Cerebellar nuclear complex (tissue), 1 donor: ENCODE measurements at regions not wholly inside any gene's neighbourhood (a gene's known extent, or its start where the extent isn't known, plus 50 kb on each side); places are given as distances from the start of the nearest gene placed in this dataset.
"Not testable (repeated sequence)": the region's sequence is repeated elsewhere in the genome, so short reads cannot be mapped to it uniquely, and the experiment has no call there.

Experiments
- DNase-seq, 2 experiments: peaks; one replicate each; lab custom pipeline; 2025; lab: John Stamatoyannopoulos, UW

DNA sequence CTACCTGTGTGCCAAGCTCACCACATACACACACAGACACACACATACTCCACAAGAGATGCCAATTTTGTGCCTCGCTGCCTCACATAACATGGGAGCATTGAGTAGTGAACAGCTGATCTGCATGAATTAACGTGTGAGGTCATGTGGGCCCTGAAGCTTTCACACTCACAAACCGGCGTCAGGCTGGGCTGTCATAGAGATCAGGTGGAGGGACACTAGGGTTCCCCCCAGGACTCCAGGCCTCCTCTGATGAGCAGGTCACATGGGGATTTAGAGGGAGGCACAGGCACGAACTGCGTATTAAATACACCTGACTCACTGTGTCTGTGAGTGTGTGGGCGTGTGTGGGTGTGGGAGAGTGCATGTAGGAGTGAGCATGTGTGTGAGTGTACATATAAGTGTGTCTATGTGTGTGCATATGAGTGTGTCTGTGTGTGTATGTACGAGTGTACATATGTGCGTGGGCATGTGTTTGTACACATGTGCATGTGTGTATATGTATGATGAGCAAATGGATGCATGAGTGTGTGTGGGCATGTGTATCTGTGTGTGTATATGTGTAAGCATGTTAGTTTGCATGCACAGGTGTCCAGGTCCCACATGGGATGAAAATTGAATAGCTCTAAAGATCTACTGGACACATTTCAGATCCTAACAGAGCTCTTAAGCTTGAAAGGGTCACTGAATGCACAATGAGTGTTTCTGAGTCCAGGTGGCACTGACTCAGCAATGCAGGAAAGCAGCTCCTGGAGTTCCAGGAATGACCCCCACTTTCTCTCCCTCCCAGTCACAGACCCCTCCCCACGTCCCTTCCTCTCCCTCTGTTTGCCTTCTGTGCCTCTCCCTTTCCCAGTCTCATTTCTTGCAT lies 336.6 kb downstream of the PREX1 start:
- DNase-seq: no peak

DNA sequence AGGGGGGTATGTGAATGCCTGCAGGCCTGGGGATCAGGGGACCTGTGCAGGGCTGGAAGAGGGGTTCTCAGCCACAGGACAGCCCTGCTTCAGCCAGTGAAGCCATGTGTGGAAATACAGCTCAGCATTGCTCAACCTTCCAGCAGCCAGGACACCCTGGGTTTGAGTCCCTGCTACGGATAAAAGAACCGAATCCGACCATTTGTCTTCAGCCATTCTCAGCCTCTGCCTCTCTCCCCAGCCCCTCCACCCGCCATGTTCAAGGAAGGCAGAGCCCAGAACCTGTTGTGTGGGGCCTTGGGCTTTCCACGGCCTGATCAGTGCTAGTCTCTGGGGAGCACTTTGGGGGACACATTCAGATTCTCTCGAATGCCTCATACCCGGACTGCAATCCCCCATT lies 337.5 kb downstream of the PREX1 start:
- DNase-seq: not testable (repeated sequence)

DNA sequence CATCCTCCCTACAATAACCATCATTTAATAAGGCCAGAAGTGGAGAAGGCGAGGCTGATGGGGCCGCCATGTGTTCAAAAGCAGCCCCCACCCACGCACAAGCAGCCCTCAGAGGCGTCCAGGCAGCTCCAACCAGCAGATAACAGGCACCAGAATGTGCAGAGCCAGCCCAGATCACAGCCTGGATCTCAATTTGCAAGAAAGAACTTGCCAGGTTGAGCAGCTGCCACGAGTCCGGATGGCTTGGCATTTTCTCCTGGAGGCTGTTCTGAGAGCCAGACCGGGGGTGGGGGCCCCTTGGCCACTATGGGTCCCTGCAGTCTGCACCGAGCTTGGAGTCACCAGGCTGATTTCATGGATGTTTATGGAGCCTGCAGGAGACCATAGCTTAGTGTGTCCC lies 338.1 kb downstream of the PREX1 start:
- peak; percentile 88 to 91 for DNase-seq

DNA sequence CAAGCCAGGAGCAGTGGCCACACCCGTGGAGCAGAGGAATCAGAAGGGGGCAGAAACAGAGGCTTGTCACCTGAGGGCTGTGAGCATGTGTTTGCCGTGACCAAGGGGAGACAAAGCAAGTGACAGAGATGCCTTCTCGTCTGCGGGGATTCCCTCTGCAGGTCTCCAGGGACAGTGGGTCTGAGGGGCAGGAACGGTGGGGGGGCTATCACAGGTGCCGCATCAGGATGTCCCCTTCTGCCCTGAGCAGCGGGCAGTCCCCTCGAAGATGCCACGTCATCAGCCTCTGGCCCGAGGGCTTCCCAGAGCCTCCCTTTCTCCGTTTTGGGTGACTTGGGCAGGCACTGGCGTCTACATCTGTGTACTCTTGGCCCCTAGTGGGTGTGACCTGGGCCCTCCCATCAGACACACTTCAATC lies 338.7 kb downstream of the PREX1 start:
- no peak for DNase-seq

DNA sequence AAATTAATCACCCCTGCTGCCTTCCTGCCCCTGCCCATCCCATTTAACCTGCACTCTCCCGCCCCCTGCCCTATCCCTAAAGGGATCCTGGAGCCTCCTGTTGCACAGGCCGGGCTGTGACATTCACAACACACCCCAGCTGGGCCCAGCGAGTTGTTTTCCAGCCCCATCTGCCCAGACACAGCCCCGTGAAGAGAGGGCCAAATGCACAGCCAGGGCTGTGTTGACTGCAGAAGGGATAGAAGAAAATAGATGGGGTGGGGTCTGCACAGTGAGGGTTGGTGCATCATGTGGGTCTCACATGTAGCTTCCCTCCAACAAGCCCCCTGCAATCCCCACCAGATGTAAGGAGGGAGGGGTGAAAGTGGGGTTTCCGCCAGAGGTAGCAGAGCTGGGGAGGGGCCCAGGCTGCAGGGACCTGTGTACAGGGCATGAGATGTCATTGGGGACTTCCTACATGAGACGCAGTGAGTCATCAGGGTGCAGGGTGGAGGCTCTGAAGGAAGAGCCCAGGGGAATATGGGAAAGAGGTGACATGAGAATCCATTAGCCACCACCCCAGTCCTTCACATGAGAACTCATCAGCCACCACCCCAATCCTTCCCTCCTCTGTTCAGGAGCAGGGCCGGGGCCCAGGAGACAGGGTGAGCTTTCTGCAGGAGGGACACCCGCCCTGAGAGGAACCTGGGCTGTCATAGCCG lies 339.3 kb downstream of the PREX1 start:
- not testable (repeated sequence) for DNase-seq

DNA sequence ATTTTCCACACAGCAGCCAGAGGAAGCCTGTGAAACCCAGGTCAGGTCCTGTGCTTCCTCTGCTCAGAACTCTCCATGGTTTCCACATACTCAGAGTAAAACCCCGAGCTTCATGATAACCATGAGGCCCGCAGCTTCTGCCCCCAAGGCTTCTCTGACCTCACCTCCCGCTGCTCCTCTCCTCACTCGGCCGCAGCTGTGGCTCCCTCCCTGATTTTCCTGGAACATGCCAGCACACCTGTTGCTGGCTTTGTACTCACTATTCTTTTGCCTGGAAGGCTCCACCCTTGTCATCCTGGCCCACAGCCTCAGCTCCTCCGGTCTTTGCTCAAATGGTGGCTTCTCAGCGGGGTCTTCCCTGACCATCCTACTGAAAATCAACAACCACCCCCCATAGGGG lies 341.7 kb downstream of the PREX1 start:
- DNase-seq: no peak

DNA sequence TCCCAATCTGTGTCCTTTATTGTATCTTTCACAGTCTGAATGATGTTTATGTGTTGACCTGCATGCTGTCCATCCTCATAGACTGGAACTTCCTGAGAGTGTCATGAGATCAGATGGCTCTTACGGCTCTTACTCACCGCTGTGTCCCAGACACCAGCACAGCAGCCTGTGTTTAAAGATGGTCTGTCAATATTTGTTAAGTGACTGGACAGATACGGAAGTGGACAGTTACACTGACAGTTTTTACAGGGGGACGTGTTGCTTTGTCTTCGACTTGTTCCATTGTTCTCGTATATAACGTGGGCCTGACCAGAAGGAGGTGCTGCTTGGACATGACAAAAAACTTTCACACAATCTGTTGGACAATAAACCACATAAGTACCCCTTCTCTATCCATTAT lies 342.6 kb downstream of the PREX1 start:
- not testable (repeated sequence) for DNase-seq

DNA sequence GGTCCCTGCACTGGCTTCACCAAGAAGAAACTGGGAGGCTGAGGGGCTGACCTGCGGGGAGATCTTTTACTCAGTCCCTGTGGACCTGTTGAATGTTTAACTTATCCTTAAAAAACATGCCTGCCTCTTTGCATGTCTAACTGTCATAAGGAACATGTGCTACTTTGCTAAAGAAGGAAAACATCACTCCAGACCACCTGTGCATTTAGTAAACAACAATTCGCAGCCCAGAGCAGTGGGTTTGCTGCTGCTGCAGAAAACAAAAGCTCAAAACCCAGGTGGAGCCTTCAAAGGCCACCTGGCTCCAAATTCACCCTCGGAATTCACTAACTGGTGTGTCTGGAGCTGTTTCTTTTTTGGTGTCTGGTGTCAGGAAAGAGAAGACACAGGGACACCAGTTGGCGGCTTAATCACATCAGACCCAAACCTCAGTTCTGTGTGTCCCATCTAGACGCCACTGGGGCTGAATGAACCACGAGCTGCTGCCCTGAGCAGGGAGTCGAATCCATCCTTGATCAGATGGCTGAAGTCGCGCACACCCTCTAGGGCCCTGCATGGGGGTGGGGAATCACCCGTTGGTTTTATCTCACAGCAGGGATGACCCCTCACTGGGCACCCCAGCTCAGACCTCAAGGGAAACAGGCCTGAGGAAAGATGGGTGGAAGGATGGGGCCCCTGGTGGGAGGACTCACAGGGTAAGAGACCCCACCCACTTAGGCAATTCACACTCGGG lies 344.3 kb downstream of the PREX1 start:
- DNase-seq: no peak

DNA sequence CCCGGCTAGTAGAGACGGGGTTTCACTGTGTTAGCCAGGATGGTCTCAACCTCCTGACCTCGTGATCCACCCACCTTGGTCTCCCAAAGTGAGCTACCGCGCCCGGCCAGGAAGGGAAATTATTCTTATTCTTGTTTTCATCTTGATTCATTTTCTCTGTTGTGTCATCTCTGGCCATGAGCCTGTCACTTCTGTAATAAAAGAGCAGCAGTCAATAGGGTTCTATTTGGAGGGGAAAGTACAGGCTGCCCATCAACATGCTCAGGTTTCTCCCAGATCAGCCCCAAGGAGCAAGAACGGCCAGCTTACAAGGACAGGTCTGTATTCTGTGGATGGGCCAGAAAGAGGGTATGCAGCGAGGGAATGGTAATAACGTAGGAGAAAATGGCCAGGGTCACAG lies 345.0 kb downstream of the PREX1 start:
- DNase-seq: no peak

DNA sequence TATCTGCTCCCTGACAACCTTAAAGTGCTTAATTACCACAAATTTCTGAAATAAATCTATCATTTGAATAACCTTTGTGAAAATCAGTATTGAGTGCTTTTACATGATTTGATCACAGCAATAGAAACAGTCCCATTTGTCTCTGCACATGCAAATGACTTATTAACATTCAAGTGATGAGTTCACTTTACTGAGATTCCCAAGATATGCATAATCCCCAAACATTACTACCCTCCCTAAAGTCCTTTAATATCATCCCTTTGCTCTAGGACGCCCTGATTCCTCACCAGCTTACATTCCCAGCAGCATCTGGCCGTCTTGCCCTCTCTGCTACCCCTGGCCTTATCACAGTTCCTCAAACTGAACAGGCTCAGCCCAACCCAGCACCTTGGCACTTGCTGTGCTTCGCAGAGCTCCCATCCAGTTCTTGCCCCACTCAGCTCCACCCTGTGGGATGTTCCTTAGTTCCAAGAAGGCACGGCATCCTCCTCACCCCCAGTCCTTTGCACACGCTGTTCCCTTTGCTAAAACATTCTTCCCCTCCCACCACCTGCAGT lies 347.5 kb downstream of the PREX1 start:
- no peak for DNase-seq

DNA sequence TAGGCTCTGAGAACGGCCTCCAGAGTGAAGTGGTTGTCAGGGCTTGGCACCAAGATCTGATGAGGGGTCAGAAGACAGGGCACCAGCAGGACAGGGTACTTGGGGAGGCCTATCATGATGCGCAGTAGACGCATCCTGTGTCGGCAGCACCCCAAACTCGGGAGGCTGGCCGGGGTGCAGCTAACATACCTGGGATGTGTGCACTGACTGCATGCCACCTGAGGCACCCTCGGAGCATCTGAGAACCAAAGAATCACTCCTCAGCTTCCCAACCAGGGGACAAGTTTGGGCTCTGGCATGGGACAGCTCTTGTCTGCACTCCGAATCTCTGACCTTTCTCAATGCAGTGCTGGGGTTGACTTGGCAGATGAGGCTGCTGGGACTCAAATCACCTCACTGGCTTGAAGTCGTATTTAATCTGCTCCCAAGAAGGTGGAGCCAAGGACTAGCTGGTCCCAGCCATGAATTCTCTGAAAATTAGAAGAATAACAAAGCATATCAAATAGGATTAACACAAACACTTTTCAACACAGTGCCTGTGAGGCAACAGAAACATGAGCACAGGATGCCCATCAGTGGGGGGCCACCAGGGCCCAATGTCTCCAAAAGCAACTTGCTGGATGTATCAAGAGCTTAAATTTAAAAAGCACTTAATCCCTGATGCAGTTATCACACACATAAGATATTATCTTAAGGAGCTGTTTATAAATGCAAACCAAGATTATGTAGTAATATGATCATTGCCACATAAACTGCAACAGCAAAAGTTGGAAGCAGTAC lies 348.8 kb downstream of the PREX1 start:
- DNase-seq: no peak

DNA sequence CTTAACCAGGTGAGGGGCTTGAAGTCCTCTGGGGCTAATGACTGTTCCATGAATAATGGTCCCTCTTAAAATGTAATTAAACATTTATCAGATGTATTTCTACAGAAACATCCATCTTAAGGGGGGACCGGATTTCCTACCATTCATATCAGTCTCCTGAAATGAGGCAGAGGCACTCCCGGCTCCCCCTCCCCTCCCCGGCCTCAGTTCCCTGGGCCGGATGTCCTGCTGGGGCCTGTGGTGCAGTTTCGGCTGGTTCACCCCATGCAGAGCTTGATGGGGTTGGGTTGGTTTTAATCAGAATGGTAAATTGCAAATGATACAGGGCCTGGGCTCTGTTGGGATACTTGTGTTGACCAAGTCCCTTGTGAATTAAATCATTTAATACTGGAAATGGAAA lies 349.4 kb downstream of the PREX1 start:
- no peak for DNase-seq

DNA sequence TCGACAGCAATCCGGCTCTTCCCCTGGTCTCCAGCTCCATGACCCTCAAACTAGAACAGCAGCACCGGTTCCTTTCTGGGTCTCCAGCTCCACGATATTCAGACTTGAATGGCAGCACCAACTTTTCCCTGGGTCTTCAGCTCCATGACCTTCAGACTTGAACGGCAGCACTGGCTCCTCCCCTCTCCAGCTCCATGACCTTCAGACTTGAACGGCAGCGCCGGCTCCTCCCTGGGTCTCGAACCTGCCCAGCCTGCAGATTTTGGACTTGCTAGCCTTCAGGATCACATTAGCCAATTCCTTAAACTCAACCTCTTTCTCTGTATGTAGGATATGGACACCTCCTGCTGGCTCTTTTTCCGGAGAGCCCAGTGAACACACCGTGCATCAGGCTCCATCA lies 350.9 kb downstream of the PREX1 start:
- no peak for DNase-seq

DNA sequence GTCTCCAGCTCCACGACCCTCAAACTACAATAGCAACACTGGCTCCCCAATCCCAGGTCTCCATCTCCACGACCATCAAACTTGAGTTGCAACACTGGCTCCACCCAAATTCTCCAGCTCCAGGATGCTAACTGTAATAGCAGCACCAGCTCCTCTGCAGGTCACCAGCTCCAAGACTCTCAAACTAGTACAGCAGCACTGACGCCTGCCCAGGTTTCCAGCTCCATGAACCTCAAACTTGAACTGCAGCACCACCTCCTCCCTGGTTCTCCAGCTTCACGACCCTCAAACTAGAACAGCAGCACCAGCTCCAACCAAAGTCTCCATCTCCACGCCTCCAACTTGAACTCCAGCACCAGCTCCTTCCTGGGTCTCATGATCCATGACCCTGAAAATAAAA lies 353.8 kb downstream of the PREX1 start:
- no peak for DNase-seq

DNA sequence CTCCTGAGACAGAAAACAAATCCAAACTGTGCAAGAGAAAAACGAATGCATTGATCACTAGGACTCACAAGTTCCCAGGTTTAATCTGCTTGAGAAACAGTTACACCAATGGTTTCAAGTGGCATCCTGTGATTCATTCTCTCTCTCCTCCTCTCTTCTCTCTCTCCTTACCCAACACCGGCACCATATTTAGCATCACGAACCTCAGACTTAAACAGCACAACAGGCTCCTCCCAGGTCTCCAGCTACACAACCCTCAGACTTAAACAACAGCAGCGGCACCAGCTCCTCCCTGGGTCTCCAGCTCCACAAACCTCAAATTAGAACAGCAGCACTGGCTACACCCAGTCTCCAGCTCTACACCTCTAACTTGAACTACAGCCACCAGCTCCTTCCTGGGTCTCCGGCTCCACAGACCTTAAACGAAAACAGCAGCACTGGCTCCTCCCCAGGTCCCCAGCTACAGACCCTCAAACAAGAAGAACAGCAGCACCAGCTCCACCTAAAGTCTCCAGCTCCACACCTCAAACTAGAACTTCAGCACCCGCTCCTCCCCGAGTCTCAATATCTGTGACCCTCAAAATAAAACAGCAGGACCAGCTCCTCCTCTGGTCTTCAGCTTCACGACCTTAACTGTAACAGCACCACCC lies 355.9 kb downstream of the PREX1 start:
- no peak for DNase-seq

DNA sequence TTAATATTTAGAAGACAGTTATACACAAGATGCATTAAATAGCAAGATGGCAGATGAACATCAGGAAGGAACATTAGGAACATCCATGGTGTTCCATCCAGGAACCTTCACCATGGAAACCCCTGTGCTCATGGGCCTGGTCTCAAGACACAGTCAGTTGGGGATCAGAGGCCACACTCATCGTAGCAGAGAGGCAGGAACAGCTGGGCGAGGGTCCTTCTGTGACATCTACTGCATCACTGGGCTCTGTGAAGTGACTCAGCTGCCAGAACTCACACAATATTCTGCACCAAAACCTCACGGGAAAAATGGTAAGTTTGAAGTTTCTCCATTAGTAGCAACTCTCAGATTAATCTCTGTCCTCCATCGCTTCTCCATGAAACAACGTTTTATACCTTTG lies 356.6 kb downstream of the PREX1 start:
- no peak for DNase-seq

DNA sequence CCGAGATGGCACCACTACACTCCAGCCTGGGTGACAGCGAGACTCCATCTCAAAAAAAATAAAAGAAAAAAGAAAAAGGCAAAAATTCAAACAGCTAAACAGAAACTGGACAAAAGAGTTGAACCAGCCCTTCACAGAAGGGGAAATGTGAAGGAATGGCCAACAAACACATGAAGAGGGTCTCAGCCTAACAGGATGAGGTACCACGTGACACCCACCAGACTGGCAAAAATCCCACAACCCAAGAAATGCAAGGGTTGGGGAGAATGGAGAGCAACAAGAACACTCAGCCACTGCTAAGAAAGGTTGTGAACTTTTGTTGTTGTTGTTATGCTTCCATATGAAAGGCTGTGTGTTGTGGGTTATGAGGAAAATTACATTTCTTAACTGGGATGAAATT lies 357.7 kb downstream of the PREX1 start:
- DNase-seq: no peak

DNA sequence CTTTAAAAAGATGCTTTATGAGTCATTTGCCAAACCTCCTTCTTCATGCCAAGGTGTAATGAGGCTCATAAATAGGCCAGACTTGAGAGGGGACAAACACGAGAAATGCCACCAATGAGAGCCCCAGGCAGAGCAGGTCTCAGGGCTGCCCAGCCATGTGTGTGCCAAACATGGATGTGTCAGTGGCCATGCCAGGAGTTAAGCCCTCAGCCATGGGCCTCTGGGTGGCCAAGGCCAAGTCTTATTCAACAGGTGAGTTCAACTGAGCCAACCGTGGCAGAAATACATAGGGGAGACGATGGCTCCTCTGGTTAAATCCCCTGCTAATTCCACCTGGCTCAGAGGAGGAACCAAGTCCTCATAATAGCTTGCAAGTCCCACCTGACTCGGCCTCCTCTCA lies 358.8 kb downstream of the PREX1 start:
- no peak for DNase-seq

DNA sequence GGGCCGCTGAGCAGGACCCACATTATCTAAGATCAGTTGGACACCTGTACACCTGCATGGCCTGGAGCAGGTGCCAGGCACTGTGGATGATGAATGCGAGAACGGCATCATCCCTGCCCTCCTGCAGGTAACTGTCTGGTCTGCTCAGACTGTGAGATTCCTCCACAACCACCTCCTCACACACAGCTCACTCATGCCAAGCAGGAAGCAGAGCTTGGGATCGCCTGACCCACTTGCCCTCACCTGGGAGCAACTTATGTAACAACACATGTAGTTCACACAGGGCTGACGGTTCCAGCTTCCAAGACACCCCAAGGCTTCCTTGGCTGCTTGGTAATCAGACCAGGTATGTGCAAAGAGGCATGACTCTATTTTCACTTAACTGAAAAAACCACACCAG lies 359.2 kb downstream of the PREX1 start:
- DNase-seq: no peak

DNA sequence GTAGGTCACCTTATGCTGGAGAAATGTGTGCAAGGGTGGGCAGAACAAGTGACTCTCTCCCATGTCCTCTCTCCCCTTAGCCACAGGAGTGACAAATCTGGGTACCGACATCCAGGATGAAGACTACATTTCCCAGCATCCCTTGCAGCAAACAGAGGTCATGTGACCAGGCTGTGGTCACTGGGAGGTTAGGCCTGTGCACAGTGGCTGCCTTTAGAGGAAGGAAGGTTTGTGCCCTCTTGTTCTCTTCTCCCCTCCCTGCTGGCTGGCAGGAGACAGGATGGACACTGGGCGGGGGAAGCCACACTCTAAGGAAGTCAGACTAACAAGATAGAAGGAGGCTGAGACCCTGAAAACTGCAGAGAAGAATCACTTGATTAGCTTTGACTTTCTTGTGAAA lies 360.2 kb downstream of the PREX1 start:
- no peak for DNase-seq

DNA sequence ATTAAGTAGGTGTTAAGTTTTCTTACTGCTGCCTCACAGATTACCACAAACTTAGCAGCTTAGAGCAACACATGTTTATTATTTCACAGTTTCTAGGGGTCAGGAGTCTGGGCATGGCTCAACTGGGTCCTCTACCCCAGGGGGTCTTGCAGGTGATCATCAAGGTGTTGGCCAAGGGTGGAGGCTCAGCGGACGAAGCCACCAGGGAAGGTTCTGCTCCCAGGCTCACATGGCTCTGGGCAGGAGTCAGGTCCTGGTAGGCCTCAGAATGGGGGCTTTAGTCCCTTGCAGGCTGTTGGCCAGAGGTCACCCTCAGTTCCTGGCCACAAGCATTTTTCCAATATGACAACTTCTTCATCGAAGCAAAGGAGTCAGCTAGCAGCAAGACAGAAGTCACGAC lies 362.5 kb downstream of the PREX1 start:
- no peak for DNase-seq
